Activated CD8-positive, alpha-beta T cell treated with anti-CD3 and anti-CD28 coated beads for 36 hours (primary cell): ENCODE measurements at regions not wholly inside any gene's neighbourhood (a gene's known extent, or its start where the extent isn't known, plus 50 kb on each side); places are given as distances from the start of the nearest gene placed in this dataset.

Experiments
- ATAC-seq: fragments of 200-7000 bp; cut with Tn5 transposase; one replicate; pipeline ENCODE4 v1.10.0; 2021; ENCODE audit warnings: mild to moderate bottlenecking, moderate library complexity
- CTCF ChIA-PET: fragments of 350-600 bp; sonication (Branson Sonifier 250); formaldehyde crosslinking; loops from one replicate; lab custom pipeline; 2021; ENCODE audit warnings: antibody characterized with exemption; lab: Charles Lee
- POLR2A ChIA-PET: fragments of 350-600 bp; sonication (Branson Sonifier 250); formaldehyde crosslinking; loops from one replicate; lab custom pipeline; 2021; ENCODE audit warnings: antibody characterized with exemption; lab: Charles Lee
- DNase-seq: peaks from one replicate; pipeline ENCODE4 v3.0.0-alpha.2; 2020
- H3K27ac Mint-ChIP-seq: one replicate; pipeline ENCODE4 v1.8.0; 2021; ENCODE audit warnings: mild to moderate bottlenecking, mixed read lengths
- H3K27me3 Mint-ChIP-seq: one replicate; pipeline ENCODE4 v1.8.0; 2021; ENCODE audit warnings: mixed read lengths
- H3K36me3 Mint-ChIP-seq: one replicate; pipeline ENCODE4 v1.8.0; 2021; ENCODE audit warnings: low read depth, mixed read lengths
- H3K4me1 Mint-ChIP-seq: one replicate; pipeline ENCODE4 v1.8.0; 2021; ENCODE audit warnings: low read depth, mixed read lengths
- H3K4me3 Mint-ChIP-seq: one replicate; pipeline ENCODE4 v1.8.0; 2021; ENCODE audit warnings: mild to moderate bottlenecking, moderate library complexity, mixed read lengths
- H3K9me3 Mint-ChIP-seq: one replicate; pipeline ENCODE4 v1.8.0; 2021; ENCODE audit warnings: mixed read lengths
- intact Hi-C: fragments of 100-400 bp; cut with micrococcal nuclease; formaldehyde crosslinking; loops from one replicate; pipeline ENCODE4 v1.10.0; 2022
- TF ChIP-seq, protein P1 (sequence below): fragments of 200-600 bp; IDR thresholded peaks from one replicate; pipeline ENCODE4 v1.8.0; 2022; ENCODE audit warnings: antibody characterized with exemption, mild to moderate bottlenecking

DNA sequence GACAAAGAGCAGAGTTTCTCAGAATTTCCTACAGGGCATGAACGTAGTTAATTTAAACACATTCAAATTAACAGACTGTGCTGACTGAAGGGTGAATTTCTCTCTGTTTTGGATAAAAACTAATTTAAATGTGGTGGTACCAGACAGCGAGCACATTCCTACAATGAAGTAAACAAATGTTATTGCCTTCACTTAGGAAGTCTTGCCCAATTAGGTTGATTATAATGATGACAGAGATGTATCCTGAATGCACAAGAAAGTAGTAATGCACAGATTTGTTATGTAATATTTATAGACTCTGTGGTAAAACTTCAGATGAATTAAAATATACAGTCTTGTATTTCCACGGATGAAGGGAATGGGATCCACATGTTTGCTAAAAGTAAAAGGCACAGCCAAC, 507.2 kb downstream of the EPHA4 start:
- no peak overlapping the region for H3K4me3 Mint-ChIP-seq
- H3K4me1 Mint-ChIP-seq = no peaks in the 10 kb centered on the region
- ATAC-seq = no peak
- ChIA-PET POLR2A (no interaction called here), CTCF (no interaction called here)
- no peaks in the 10 kb centered on the region for H3K36me3 Mint-ChIP-seq
- H3K9me3 Mint-ChIP-seq = no peaks in the 10 kb centered on the region
- no peak overlapping the region for H3K27ac Mint-ChIP-seq
- intact Hi-C loops = no loop called here
- DNase-seq = no peak
- H3K27me3 Mint-ChIP-seq = peaks cover 9% of the 10 kb centered on the region
- TF ChIP-seq, protein P1, sequence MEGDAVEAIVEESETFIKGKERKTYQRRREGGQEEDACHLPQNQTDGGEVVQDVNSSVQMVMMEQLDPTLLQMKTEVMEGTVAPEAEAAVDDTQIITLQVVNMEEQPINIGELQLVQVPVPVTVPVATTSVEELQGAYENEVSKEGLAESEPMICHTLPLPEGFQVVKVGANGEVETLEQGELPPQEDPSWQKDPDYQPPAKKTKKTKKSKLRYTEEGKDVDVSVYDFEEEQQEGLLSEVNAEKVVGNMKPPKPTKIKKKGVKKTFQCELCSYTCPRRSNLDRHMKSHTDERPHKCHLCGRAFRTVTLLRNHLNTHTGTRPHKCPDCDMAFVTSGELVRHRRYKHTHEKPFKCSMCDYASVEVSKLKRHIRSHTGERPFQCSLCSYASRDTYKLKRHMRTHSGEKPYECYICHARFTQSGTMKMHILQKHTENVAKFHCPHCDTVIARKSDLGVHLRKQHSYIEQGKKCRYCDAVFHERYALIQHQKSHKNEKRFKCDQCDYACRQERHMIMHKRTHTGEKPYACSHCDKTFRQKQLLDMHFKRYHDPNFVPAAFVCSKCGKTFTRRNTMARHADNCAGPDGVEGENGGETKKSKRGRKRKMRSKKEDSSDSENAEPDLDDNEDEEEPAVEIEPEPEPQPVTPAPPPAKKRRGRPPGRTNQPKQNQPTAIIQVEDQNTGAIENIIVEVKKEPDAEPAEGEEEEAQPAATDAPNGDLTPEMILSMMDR = no peak

- no peak for ATAC-seq
Observed at GRCh38 chr2:221068123-221068522, 504.0 kb downstream of the EPHA4 start.

DNA sequence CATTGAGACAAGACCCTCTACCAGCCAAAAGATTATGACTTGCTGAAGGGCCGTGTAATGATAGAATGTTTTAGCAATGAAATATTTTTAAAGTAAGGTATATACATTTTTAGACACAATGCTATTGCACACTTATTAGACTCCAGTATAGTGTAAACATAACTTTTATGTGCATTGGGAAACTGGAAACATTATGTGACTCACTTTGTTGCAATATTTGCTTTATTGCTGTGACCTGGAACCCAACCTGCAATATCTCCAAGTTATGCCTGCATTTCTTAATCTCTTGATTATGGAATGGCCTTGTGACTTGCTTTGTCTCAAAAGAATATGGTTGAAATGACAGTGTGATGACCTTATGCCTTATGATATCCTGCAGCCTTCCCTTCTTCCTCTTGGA, 502.0 kb downstream of the EPHA4 start:
- no peaks in the 10 kb centered on the region for H3K27me3 Mint-ChIP-seq
- DNase-seq (no peak), ATAC-seq (no peak)
- TF ChIP-seq, protein P1 = no peak
- H3K36me3 Mint-ChIP-seq = no peaks in the 10 kb centered on the region
- CTCF ChIA-PET = no interaction called here
- H3K4me1 Mint-ChIP-seq = no peaks in the 10 kb centered on the region
- peaks cover 4% of the 10 kb centered on the region for H3K9me3 Mint-ChIP-seq
- POLR2A ChIA-PET = no interaction called here
- no peak overlapping the region for H3K27ac Mint-ChIP-seq
- intact Hi-C loops = no loop called here
- no peak overlapping the region for H3K4me3 Mint-ChIP-seq

More at GRCh38 chr2:221068123-221068522, 504.0 kb downstream of the EPHA4 start:
- H3K27me3 Mint-ChIP-seq = peaks cover 2% of the 10 kb centered on the region
- TF ChIP-seq, protein P1 = no peak
- ChIA-PET POLR2A (no interaction called here), CTCF (interaction anchor here (1.8 kb wide), 1 partner anchor 32 kb away, joined by 3 read pairs; no protein-coding TSS in a partner anchor)
- H3K4me3 Mint-ChIP-seq = no peak overlapping the region
- H3K4me1 Mint-ChIP-seq = no peaks in the 10 kb centered on the region
- DNase-seq = no peak
- H3K36me3 Mint-ChIP-seq = no peaks in the 10 kb centered on the region
- H3K27ac Mint-ChIP-seq = no peak overlapping the region
- peaks cover 4% of the 10 kb centered on the region for H3K9me3 Mint-ChIP-seq
- intact Hi-C loops = no loop called here

DNA sequence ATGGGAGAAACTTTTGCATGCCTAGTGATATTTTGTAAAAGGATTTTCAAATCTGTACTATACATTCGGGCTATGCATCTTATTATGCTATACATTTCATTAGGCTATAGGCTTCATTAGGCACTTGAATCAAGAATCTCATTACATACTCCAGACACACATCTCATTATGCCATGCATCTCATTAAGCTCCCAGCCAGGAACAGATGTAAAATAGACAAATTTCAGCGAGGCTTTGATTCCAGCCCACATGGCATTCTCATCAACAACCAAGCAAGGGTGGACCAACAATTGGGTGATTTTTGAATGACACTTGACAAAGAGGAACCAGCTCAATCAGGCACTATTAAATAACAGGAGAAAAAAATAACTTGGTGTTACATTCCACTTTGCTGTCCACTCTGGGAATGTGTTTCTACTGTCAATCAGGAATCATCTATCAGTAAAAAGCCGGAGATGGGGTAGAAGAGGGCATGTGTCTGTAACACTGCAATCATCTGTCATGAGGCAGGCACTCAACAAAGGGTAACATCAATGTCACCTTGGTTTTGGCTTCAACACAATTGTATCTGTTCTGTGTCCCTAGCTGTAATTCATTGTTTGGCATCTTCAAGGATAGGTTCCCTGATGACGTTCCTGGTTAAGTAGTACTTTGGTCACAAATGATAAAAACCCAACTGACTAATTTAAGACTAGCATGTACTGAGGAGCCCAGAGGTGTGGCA, 498.6 kb downstream of the EPHA4 start:
- H3K9me3 Mint-ChIP-seq = peaks cover 4% of the 10 kb centered on the region
- no peak for ATAC-seq
- no peaks in the 10 kb centered on the region for H3K27me3 Mint-ChIP-seq
- CTCF ChIA-PET = no interaction called here
- no peaks in the 10 kb centered on the region for H3K4me1 Mint-ChIP-seq
- POLR2A ChIA-PET = no interaction called here
- H3K36me3 Mint-ChIP-seq = no peaks in the 10 kb centered on the region
- TF ChIP-seq, protein P1 = no peak
- no peak overlapping the region for H3K4me3 Mint-ChIP-seq
- no peak for DNase-seq
- intact Hi-C loops = no loop called here
- H3K27ac Mint-ChIP-seq = no peak overlapping the region

DNA sequence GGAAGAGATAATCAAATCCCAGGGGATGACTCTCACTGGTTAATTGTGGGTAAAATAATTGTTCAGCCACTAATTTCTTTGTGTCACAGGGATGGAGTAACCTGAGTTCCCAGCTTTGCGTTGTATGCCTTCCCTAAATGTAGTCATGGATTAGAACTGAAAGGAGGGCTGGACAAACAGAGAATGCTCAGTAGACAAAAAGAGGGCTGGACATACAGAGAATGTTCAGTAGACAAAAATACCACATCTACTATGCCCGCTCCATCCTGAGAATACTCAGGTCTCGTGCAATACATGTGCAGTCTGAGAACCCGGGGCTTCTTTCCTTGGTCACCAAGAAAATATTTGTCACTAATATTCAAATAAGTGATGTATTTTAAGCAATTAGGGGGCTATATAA, 497.9 kb downstream of the EPHA4 start:
- intact Hi-C loops = no loop called here
- Mint-ChIP-seq H3K9me3 (peaks cover 4% of the 10 kb centered on the region), H3K27ac (no peak overlapping the region), H3K27me3 (peaks cover under 1% of the 10 kb centered on the region), H3K36me3 (no peaks in the 10 kb centered on the region), H3K4me3 (no peak overlapping the region), H3K4me1 (no peaks in the 10 kb centered on the region)
- DNase-seq (no peak), ATAC-seq (no peak)
- CTCF ChIA-PET = no interaction called here
- POLR2A ChIA-PET = no interaction called here
- TF ChIP-seq, protein P1 = no peak
